ENCODE measurements at regions not wholly inside any gene's neighbourhood (a gene's known extent, or its start where the extent isn't known, plus 50 kb on each side); places are given as distances from the start of the nearest gene placed in this dataset.
A peak's percentile ranks its signal among the peaks of the same experiment; 100 is the strongest.

DNA sequence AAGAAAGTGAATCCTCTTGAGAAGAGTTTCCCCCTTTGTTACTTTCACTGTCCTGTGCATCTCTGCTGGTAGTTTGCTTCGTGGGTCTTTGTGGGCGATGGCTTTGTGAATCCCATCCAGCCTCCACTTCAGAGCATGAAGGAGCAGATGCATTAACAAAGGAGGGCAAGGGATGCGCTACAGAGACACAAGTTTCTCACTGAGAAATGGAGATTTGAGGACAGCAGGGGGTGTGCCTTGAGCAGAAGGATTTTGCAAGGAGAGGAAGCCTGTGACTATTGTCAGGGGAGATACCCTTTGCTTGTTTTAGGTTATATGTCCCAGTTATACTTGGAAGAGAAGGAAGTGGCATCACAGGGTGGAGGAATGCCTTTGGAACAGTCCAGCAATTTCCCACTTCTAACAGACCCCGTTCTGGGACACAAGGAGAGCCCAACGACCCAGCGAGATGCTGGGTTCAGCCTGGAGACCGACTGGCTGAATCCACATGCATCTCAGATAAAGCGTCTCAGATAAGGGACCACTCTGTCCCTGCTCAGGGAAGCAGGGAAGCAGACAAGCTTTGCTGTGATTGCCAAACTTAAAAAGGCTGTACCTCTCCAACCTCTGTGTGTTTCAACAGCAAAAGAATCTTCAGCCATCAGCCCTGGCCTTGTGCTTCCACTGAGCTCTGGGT, 314.6 kb upstream of the GATB start:
- Mint-ChIP-seq H3K9me3 (peaks cover 8% of the 10 kb centered on the region), H3K27me3 (ENCODE audit: low read depth, poor library complexity) (peaks cover 20% of the 10 kb centered on the region), H3K4me1 (peaks cover 52% of the 10 kb centered on the region), H3K4me3 (no peak overlapping the region), H3K27ac (no peak overlapping the region), H3K36me3 (ENCODE audit: low read depth) (no peaks in the 10 kb centered on the region)
- TF ChIP-seq, protein P1, sequence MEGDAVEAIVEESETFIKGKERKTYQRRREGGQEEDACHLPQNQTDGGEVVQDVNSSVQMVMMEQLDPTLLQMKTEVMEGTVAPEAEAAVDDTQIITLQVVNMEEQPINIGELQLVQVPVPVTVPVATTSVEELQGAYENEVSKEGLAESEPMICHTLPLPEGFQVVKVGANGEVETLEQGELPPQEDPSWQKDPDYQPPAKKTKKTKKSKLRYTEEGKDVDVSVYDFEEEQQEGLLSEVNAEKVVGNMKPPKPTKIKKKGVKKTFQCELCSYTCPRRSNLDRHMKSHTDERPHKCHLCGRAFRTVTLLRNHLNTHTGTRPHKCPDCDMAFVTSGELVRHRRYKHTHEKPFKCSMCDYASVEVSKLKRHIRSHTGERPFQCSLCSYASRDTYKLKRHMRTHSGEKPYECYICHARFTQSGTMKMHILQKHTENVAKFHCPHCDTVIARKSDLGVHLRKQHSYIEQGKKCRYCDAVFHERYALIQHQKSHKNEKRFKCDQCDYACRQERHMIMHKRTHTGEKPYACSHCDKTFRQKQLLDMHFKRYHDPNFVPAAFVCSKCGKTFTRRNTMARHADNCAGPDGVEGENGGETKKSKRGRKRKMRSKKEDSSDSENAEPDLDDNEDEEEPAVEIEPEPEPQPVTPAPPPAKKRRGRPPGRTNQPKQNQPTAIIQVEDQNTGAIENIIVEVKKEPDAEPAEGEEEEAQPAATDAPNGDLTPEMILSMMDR (IDR thresholded peaks at IDR 0.05): no peak
- no peak for DNase-seq

DNA sequence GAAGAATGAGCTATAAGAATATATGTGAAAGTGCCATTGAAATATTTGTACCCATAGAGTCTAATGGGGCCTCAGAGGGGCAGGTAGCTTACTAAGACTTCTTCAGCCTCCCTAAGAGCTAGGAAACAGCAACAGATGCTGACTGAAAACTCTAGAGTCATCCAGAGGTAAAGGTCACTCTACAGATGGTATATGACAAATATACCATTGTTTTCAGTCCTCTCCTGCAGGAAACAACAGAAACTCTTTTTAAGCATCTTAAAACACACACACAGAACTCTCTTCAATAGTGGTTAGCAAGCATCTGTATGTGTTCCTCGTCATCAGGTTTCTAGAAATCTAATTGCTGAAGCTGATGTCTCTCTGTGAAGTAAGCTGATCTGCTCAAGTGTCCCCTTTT, 313.8 kb upstream of the GATB start:
- TF ChIP-seq, protein P1 (IDR thresholded peaks at IDR 0.05): no peak
- Mint-ChIP-seq H3K27ac (peak overlapping the region; percentile 30), H3K4me1 (peaks cover 52% of the 10 kb centered on the region), H3K4me3 (no peak overlapping the region), H3K36me3 (ENCODE audit: low read depth) (no peaks in the 10 kb centered on the region), H3K27me3 (ENCODE audit: low read depth, poor library complexity) (peaks cover 20% of the 10 kb centered on the region), H3K9me3 (peaks cover 8% of the 10 kb centered on the region)
- DNase-seq: no peak

DNA sequence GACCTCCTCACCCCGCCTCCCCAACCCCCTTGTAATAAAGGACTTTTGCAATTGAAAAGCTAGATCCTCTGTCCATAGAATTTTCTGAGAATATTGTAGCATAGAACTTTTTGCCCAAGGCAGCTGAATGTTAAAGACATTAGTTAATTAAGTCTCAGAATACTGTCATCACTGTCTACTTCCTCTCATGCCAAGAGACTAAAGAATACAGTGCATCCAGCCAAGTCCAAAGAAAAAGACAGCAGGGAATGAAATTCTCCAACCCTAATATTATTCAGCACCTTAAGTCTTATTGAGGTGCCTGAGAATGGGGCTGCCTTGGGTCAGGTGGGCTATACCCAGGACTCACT, 313.3 kb upstream of the GATB start:
- DNase-seq: no peak
- Mint-ChIP-seq H3K9me3 (peaks cover 8% of the 10 kb centered on the region), H3K27me3 (ENCODE audit: low read depth, poor library complexity) (peaks cover 20% of the 10 kb centered on the region), H3K27ac (no peak overlapping the region), H3K4me3 (no peak overlapping the region), H3K4me1 (peaks cover 52% of the 10 kb centered on the region), H3K36me3 (ENCODE audit: low read depth) (no peaks in the 10 kb centered on the region)
- TF ChIP-seq, protein P1 (IDR thresholded peaks at IDR 0.05): no peak

DNA sequence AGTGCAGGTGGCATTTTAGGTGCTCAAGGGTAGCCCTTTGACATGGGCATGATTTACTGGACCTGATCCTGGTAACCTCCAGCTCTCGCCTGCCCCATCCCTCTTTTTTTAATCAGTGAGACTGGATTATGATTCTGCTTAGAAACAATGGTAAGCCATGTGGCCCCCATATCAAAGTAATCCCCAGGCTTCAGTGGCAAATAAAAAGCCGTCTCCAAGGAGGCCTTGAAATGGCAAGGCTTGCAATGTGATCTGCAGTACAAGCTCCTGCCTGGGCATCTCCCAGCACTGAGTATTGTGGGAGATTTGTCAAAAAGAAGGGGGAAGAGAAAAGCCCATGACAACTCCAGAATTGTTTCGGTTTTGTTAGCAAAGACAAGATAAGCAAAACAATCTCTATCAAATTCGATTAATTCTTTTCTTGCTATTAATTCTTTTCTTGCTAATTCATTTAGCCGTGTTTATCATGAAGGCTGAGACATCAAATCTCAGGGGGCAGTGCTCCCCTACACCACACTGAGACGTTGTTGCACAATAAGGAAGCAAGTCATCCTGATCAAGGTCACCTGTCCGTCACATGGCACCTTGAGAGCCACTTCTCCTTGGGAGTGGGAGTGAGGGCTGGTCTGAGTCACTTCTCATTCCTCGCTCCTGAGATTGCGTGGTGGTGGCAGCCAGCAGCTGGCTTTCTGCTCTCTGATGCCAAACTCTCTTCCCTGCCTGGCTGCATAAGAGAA, 312.7 kb upstream of the GATB start:
- DNase-seq: no peak
- Mint-ChIP-seq H3K4me3 (no peak overlapping the region), H3K4me1 (peaks cover 52% of the 10 kb centered on the region), H3K9me3 (peaks cover 8% of the 10 kb centered on the region), H3K36me3 (ENCODE audit: low read depth) (no peaks in the 10 kb centered on the region), H3K27ac (peak overlapping the region; percentile 92), H3K27me3 (ENCODE audit: low read depth, poor library complexity) (peaks cover 20% of the 10 kb centered on the region)
- TF ChIP-seq, protein P1 (IDR thresholded peaks at IDR 0.05): no peak

DNA sequence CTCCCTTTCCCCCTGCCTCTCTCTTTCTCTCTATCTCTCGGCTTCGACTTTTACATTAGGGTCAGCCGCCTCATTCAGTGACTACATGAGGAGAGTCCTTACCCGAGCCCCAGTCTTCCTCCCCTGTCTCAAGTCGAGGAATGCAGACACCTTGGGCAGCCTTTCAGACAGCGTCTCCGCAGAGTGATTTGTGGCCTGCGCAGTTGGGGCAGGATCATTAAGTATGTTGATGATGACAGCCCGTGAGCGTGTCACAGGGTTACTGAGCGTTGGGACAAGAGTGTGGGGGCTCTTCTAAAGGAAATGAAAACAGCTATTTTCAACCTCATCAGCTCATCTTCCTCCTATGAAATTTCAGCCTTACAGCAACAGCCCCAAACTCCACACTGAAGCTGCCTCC, 312.1 kb upstream of the GATB start:
- TF ChIP-seq, protein P1 (IDR thresholded peaks at IDR 0.05): no peak
- Mint-ChIP-seq H3K9me3 (peaks cover 8% of the 10 kb centered on the region), H3K4me1 (peaks cover 52% of the 10 kb centered on the region), H3K36me3 (ENCODE audit: low read depth) (no peaks in the 10 kb centered on the region), H3K4me3 (no peak overlapping the region), H3K27me3 (ENCODE audit: low read depth, poor library complexity) (peaks cover 20% of the 10 kb centered on the region), H3K27ac (peak overlapping the region; percentile 92)
- peak; percentile 32 for DNase-seq

Measured in nephron progenitor cell (in vitro differentiated cells).